HG03175 (cell line): ENCODE measurements at regions not wholly inside any gene's neighbourhood (a gene's known extent, or its start where the extent isn't known, plus 50 kb on each side); places are given as distances from the start of the nearest gene placed in this dataset.

Experiments used
- ATAC-seq: cut with Tn5 transposase; IDR thresholded peaks from one replicate; pipeline ENCODE4 v1.9.1; 2021; ENCODE audit warnings: mild to moderate bottlenecking, moderate library complexity; ENCODE audit not compliant: unreplicated experiment

DNA sequence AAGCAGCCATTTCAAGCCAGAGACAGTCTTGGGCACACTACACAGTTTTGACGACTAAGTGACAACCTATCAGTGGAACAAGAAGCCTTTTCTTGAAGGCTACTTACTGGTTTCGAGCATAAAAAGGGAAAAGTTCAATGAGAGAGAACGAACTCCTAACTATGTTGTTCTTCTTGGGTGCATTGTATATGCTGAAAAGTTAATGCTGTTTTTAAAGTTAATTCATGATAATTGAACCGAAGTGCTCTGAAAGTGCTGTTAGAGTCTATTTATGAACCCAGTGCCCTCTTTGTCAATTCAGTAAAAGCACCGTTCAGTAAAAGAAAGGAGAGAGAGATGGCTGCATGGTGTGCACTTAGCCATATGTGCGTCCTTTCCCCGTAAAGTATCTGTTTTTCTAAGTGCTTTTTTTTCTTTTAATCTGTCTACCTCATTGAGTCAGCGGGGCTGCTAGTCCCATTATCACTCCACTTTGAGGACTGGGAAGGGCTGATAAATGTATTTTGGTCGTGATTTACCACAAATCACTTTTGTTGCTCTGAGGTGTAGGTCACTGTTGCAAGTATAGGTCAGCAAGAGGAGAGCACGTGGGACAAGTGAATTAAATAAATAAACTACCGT lies 380.7 kb upstream of the GOLIM4 start:
- ATAC-seq = no peak

DNA sequence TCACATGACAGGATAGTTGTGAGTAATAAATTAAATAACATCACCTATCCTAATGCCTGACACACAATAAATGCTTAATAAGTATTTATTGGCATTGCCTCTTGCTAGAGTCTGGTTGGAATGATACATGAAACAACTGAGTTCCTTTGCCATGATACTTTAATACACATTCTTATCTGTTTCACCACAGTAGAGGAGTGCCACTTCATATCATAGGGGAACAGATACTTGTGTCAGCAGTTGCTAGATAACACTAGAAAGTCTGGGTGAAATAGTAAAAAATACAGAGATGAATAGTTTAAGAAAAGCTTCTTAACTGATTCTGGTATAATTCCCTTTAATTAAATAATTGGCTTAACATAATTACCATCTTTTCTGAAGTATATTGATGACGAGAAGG lies 380.0 kb upstream of the GOLIM4 start:
- no peak for ATAC-seq

DNA sequence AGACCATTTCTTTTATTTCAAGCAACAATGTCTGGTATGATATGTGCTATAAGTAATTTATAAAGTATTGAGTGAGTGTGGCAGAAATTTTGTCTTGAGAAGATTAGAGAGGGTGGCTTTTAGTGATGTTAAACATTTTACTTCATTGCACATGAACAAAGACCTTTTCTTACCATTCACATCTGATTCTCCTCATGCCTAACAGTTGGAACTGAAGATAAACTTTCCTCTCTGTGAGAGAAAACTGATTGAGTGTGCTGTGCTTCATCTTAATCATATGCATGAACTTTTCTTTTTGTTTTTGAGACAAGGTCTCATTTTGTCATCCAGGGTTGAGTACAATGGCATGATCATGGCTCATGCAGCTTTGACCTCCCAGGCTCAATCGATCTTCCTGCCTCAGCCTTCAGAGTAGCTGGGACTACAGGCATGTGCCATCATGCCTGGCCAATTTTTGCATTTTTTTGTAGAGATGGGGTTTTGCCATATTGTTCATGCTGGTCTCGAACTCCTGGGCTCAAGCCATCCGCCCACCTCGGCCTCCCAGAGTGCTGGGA lies 377.7 kb upstream of the GOLIM4 start:
- ATAC-seq = no peak

DNA sequence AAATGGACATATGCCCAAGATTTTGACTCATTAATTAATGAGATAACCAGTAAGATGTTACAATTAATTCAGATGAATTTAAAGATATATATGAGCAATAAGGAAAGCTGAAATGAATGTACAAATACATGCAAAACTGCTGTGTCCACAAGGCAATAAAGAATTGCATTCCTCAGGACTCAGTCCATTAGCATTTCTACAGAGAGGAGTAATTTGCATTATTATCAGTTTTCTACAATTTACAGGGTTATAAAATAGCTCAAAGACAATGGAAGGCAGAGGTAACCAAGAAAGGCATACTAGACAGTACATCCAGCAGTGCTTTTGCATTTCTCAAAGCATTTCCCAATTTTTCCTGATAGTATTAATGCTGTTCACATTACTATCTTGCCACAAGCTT lies 377.1 kb upstream of the GOLIM4 start:
- ATAC-seq = no peak

DNA sequence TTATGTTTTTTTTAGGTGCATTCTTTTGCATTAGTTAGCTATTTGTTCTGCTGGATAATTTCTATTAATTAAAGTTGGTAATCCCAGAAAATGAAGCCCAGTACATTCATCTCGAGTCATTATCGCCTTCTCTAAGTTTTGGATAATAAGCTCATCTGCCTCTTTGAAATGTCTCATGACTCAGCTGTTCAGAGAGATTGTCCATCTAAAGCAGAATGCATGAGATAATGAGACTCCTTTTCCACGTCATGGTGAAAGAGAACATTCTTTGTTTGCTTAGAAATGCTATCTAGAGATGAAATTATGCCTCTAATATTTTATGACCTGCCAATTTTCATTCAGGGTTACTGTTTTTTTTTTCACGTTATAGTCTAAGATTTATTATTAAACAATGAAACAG lies 374.7 kb upstream of the GOLIM4 start:
- ATAC-seq = no peak

DNA sequence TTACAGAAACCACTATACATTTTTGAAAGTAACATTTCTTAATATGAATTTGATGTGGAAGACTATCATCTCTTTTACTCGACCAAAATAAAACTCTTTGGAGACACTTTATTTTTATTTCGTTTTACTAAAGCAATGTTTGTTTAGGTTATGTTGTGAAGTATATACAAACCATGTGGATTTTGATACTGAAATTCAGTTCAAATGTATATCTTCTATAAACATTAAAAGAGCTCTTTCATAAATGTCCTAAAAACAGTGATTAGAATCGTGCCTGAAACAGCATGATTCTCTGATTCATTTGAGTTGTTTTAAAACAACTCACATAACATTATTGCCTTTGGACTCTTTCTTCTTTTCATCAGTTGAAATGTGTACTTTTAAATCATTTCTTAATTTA lies 373.7 kb upstream of the GOLIM4 start:
- no peak for ATAC-seq

DNA sequence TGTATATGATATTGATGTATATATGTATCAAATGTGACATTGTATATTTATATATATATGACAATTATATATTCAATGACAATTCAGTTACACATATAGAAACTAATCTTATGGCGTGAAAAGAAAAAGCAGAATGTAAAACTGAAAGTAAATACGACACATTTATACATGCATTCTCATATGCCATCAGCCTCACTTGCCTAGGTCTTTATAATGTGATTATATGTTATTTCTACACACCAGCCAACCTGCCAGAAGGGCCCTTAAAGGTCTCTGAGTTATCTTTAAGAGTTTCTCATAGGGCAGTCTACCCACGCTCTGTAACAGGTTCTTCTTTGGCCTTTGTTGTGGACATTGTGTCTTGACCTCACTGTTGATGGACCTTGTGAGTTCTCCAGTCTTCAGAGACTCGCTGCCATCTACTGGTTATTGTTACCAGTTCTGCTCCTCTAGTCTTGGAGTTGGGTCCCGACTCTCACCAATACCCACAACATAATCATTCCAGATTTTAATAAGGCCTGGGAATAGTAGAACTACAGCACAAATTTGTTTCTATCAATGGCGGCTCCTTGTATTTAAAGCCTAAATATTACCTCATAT lies 371.5 kb upstream of the GOLIM4 start:
- peak; percentile 69 for ATAC-seq

DNA sequence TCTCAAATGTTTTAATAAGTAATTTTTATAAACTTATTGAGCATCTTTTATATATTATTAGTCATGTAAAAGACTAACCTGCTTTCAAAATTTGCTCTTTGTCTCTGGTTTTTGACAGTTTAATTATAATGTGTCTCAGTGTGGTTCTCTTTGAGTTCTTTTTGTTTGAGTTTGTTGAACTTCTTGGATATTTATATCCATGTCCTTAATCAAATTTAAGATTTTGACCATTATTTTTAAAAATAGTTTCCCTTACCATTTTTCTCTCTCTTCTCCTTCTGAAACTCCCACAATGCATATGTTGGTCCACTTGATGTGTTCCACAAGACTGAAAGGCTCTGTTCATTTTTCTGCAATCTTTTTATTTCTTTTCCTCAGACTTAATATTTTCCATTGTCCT lies 366.1 kb upstream of the GOLIM4 start:
- no peak for ATAC-seq

DNA sequence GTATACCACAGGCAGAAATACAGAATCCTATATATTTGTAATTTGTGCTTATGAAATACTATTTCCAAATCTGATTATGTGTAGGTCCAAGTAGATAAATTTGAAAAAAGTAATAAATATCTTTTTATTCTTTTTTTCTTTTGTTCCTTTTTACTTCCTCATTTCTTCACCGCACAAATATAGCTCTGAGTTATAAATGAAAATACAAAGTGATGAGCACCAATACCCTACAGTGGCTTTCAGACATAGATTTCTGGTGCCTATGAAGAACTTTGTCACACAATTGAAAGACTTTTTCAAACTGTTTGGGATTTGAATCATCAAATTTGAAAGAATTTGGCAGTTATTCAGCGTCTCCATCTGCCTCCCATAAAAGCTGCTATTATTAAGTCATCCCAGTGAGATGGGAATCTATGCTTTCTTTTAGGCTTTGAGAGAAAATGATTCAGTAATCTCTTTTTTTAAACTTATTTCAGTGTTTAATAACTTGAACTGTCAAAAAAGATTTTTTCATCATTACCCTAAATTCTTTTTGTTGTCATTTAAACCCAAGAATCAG lies 363.6 kb upstream of the GOLIM4 start:
- ATAC-seq = no peak

DNA sequence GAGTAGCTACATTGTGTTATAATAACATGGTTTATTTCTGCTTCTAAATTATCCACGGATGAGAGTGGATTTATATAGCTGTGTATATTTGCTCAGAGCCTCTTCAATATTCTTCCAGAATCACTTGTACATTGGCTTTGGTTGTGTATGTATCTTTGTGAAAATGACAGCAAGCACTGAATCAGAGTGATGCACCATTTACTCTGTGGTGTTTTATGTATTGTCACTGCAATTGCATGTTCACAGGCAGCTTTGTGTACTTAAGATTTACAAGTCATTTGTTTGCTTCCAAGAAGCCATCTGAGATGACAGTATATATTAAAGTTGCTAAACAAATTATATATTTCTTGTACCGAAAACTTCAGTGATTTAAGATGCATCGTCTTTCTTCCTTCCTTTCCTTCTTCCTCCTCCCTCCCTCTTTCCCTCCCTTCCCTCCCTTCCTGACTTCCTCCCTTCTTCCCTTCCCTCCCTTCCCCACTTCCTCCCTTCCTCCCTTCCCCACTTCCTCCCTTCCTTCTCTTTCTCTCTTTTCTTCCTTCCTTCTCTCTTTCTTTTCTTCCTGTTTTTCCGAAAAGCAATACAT lies 362.3 kb upstream of the GOLIM4 start:
- ATAC-seq = no peak

DNA sequence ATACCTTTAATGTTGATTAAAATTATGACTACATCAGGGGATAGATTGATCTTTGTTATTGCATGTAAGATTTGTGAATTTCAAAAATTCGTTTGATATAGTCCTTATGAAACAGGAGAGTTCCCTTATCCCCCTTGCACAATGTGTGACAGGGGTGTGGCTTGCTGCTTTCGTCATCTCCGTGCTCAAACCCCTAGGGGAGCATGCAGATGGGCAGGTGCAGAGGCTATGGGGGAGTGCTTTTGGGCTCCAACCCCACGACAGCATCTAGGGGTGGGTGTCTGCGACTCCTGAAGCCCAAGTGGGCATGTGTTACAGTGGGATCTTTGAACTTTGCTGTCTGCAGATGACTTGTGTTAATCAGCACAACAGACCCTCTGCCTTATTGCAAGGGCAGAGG lies 360.1 kb upstream of the GOLIM4 start:
- no peak for ATAC-seq

DNA sequence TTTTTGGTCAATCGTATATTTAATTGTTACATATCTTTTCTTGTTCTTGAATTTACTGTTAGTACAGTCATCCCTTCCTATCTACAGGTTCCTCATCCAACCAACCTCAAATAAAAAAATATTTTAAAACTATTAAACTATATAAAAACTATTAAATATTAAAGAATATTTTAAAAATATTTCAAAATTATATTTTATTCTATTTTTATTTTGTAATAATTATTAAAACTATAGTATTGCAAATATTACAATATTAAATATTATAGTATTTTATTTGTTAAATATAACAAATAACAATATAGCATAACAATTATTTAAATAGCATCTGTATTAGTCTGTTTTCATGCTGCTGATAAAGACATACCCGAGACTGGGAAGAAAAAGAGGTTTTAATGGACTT lies 357.9 kb upstream of the GOLIM4 start:
- no peak for ATAC-seq

DNA sequence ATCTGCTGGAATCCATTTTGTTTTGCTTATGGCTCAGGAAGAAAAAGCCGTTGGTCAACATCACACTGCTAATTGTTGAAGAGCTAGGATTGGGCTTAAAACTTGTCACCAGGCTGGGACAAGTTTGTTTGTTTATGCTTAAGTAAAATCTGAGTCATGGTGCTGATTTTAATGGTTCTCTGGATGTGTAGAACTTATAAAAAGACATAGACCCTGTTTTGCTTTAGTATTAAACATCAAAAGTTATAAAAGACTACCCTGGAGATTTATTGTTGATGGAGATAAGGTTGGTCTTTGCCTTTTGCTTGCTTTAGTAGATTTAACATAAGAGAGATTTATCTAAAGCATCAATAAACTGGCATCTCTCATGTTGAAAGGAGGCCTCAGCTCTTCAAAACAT lies 348.2 kb upstream of the GOLIM4 start:
- no peak for ATAC-seq

DNA sequence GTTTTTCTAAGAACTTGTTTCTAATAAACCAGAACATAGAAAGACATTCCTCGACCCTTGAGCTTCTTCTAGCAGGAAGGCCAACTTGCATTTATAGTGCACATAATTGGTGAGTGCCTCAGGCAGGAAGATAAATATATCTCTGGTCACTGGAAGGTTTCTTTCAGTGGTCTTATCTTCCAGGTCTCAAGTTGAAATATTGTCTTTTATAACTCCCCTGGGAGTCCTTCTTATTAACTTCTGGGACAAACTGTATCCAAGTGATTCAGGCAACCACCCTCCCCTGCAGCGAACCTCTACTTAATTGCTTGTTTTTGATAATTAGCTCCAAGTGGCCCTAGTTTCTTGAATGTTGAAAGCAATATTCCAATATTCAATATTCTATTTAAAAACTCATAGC lies 346.8 kb upstream of the GOLIM4 start:
- ATAC-seq = no peak

DNA sequence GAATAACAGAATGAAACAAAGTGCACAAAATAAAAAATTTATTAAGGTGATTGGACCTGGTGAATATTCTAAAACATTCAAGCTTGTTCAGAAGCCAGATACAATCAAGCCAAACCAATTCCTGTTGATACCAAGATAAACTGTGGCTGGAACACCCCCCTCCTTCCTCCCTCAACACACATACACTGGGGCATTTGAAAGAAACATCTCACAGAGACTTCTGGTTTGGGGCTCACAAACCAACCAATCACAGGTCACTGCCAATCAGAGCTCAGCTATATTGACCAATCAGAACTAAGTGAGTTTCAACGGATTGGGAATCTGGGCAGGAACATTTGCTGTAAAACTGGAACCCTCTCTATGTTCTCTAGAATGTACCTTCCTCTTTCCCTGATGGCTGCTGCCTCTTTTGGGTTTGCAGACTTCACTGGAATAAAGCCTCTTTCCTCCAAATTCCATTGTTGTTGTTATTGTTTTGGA lies 340.6 kb upstream of the GOLIM4 start:
- no peak for ATAC-seq

DNA sequence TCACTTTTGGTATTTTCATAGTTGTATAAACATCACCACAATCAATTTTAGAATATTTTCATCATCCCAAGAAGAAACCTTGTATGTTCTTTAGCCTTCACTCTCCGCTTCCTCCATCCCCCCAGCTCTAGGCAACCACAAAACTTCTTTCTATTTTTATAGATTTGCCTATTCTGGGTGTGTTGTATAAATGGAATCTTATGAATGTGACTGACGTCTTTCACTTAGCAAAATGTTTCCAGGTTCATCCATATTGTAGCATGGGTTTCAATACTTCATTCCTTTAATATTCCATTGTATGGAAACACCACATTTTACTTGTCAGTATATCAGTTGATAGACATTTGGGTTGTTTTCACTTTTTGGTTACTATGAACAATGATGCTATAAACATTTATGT lies 335.8 kb upstream of the GOLIM4 start:
- no peak for ATAC-seq

DNA sequence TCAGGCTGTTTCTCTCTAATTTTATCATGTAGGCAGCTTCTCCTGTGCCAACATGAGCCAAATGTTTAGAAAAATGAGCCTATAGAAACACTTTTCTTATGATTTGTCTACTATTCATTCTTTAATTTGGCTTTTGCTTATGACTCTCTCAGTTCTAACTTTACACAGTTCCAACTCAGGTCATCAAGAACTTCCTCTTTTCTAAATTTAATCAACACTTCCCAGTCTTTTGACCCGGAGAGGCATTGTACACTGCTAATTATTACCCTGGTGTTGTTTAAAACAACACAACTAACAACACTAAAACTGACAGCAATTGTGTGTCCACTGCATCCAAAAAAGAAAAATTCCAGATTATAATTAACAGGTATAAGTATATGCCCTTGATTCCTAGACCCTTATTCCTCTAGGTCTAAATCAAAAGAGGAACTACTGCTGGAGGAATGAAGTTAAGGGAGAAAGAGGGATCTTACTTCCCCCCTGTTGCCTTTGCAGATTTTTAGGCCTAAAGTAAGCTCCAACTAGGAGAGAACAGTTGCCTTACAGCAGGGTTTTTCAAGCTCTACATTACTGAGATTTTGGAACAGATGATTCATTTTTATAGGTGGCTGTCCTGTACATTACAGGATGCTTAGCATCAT lies 332.2 kb upstream of the GOLIM4 start:
- no peak for ATAC-seq

DNA sequence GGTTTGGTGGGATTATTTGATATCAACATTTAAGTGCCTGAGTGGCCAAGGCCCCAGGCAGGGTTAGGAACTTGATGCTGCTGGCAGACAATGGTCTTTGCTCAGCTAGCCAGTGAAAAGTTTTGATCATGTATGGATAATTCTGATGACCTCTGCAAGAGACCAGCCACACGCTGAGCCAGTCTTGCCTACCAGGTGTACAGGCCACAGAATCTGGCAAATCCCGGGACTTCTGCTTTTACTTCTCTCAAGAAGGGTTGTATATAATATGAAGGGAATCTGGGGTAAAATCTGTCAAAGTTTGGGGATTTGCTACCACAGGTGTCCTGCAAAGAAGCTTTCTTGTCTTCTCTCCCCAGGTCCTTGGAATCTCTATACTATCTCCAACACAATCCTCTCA lies 331.4 kb upstream of the GOLIM4 start:
- ATAC-seq = no peak

DNA sequence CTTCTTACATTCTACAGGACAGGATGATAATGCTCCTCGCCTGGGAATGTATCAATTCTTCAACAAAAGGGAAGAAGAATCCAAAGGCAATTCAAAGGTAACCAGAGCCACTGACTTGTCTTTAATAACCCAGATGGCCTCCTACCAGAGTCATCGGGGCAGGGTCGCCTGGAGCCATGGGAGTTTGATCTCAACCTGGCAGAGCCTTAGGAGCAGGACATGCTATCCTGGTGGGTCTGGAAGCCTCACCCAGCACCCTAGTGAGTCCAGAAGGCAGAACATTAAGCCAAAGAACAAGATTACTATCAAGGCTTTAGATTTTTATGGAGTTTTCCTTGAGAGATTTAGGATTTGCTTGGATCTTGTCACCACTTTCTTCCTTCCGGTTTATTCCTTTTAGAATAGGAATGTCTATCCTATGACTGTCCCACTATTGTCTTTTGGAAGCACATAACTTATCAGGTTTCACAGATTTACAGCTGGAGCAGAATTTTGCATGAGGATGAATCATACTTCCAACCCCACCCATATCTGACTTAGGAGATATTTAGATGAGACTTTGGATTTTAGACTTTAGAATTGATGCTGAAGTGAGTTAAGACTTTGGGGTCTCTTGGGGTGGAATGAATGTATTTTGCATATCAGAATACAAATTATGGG lies 330.3 kb upstream of the GOLIM4 start:
- no peak for ATAC-seq

DNA sequence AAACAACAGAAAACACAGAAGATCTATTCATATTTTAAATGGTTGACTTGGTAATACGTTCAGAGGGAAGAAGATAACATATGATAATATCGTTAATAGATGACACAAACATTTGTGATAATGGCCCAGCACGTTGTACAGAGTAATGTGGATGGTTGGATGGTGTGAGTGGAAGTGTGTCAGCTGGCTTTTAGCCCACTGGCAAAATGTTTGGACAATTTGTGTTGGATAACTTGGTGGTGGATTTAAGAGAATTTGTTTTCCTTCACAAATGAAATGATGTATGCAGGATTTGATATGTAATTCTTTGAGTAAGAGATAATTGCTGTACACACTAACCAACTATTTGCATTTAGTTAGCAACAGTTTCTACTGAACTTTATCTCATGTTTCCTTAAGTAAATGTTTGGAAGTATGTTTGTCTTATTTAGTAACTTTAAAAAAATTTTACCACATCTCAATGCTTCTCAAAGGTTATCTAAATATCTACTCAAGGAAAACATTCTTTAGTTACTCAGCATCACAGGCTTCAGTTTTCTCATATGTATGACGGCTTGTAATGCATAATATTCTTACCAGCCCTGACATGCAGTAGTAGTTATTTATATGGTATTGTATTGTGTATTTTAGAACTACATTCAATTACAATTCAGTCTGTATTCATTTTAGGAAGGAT lies 328.5 kb upstream of the GOLIM4 start:
- ATAC-seq = no peak

DNA sequence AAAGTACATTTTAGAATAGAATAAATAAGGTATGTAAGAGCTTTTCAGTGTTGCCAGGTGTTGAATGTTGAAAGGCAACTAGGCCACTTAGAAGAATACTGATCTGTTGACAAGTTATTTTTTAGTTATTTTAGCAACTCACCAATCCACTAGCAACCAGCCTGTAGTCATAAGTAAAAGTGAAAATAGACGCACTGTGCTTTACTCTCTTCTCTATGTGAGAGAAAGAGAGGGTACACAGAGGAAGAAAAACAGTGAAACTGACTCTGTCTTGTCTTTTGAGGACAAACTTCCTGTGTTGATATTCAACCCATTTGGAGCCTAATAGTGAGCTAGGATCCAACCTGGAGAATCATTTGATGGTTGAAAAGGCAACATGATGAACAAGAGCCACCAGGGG lies 327.1 kb upstream of the GOLIM4 start:
- ATAC-seq = no peak
